SK-N-SH treated with all-trans-retinoic acid at 6 μM for 48 hours (cell line): ENCODE measurements at regions not wholly inside any gene's neighbourhood (a gene's known extent, or its start where the extent isn't known, plus 50 kb on each side); places are given as distances from the start of the nearest gene placed in this dataset.

ENCODE experiments used
- BACH2 ChIP-seq: fragments of 250-450 bp; sonication (Bioruptor Pico); IDR thresholded peaks from 2 replicates; pipeline ENCODE4 v1.9.0; 2021; ENCODE audit warnings: mild to moderate bottlenecking, borderline replicate concordance
- ESRRG ChIP-seq: fragments of 250-450 bp; sonication (Bioruptor Pico); IDR thresholded peaks from 2 replicates; pipeline ENCODE4 v1.6.1; 2021; ENCODE audit warnings: mild to moderate bottlenecking
- ISL1 ChIP-seq: fragments of 250-450 bp; sonication (Bioruptor Pico); IDR thresholded peaks from 2 replicates; pipeline ENCODE4 v2.1.2; 2022; ENCODE audit warnings: mild to moderate bottlenecking, moderate library complexity
- OSR1 ChIP-seq: fragments of 250-450 bp; sonication (Bioruptor Pico); IDR thresholded peaks from 2 replicates; pipeline ENCODE4 v1.8.0; 2022; ENCODE audit warnings: moderate library complexity, mild to moderate bottlenecking, inconsistent platforms
- PPARA ChIP-seq: fragments of 250-450 bp; sonication (Bioruptor Pico); IDR thresholded peaks from 2 replicates; pipeline ENCODE4 v1.5.0; 2020; ENCODE audit warnings: mild to moderate bottlenecking, borderline replicate concordance
- RARB ChIP-seq: fragments of 250-450 bp; sonication (Bioruptor Pico); IDR thresholded peaks from 2 replicates; pipeline ENCODE4 v1.8.0; 2021; ENCODE audit warnings: mild to moderate bottlenecking, moderate library complexity
- SNAI2 ChIP-seq: fragments of 250-450 bp; sonication (Bioruptor Pico); IDR thresholded peaks from 2 replicates; pipeline ENCODE4 v1.5.0; 2020; ENCODE audit warnings: mild to moderate bottlenecking, moderate library complexity
- ZFP3 ChIP-seq: fragments of 250-450 bp; sonication (Bioruptor Pico); IDR thresholded peaks from 2 replicates; pipeline ENCODE4 v1.5.0; 2020; ENCODE audit warnings: mild to moderate bottlenecking, moderate library complexity
- ZFP30 ChIP-seq: fragments of 450-650 bp; formaldehyde crosslinking; IDR thresholded peaks from 2 replicates; pipeline ENCODE4 v1.5.0; 2022; ENCODE audit warnings: mild to moderate bottlenecking, moderate library complexity
- ZNF70 ChIP-seq: fragments of 450-650 bp; formaldehyde crosslinking; IDR thresholded peaks from 2 replicates; pipeline ENCODE4 v1.5.0; 2020; ENCODE audit warnings: mild to moderate bottlenecking, moderate library complexity
- TF ChIP-seq, protein P1 (sequence below): fragments of 250-450 bp; sonication (Bioruptor Pico); IDR thresholded peaks from 2 replicates; pipeline ENCODE4 v1.8.0; 2020; ENCODE audit warnings: mild to moderate bottlenecking, moderate library complexity, borderline replicate concordance
- TF ChIP-seq, protein P2 (sequence below): fragments of 250-450 bp; sonication (Bioruptor Pico); IDR thresholded peaks from 2 replicates; pipeline ENCODE4 v1.5.1; 2020; ENCODE audit warnings: low read depth, mild to moderate bottlenecking, moderate library complexity

DNA sequence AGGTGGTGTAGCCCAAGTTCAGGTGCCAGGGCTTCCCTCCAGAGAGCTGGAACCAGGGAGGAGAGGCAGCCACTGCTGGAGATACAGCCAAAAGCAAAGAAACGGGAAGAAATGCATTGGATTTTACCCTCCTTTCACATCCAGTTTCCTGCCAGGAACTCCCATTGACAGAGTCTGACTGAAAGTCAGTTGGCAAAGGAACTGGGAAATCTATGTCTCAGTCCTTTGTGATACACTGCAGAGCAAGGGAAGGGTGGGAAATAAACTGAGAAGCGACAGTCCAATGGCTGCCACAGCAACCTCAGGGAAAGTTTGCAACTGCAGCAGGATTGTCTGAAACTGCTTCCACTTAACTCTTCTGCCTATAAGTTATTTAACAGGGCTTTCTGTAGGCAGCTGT lies 142.6 kb downstream of the SATB1 start:
- TF ChIP-seq PPARA (CRISPR knock-in tag) (no peak), ZNF70 (no peak), BACH2 (CRISPR knock-in tag) (no peak), ESRRG (no peak), OSR1 (no peak), ISL1 (CRISPR knock-in tag) (no peak), RARB (no peak), ZFP30 (no peak), ZFP3 (CRISPR knock-in tag) (no peak), SNAI2 (CRISPR knock-in tag) (no peak)
- TF ChIP-seq, protein P1, sequence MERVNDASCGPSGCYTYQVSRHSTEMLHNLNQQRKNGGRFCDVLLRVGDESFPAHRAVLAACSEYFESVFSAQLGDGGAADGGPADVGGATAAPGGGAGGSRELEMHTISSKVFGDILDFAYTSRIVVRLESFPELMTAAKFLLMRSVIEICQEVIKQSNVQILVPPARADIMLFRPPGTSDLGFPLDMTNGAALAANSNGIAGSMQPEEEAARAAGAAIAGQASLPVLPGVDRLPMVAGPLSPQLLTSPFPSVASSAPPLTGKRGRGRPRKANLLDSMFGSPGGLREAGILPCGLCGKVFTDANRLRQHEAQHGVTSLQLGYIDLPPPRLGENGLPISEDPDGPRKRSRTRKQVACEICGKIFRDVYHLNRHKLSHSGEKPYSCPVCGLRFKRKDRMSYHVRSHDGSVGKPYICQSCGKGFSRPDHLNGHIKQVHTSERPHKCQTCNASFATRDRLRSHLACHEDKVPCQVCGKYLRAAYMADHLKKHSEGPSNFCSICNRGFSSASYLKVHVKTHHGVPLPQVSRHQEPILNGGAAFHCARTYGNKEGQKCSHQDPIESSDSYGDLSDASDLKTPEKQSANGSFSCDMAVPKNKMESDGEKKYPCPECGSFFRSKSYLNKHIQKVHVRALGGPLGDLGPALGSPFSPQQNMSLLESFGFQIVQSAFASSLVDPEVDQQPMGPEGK (CRISPR knock-in tag): no peak
- TF ChIP-seq, protein P2, sequence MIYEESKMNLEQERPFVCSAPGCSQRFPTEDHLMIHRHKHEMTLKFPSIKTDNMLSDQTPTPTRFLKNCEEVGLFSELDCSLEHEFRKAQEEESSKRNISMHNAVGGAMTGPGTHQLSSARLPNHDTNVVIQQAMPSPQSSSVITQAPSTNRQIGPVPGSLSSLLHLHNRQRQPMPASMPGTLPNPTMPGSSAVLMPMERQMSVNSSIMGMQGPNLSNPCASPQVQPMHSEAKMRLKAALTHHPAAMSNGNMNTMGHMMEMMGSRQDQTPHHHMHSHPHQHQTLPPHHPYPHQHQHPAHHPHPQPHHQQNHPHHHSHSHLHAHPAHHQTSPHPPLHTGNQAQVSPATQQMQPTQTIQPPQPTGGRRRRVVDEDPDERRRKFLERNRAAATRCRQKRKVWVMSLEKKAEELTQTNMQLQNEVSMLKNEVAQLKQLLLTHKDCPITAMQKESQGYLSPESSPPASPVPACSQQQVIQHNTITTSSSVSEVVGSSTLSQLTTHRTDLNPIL (CRISPR knock-in tag): no peak
